GM23248 (cell line): ENCODE measurements at regions not wholly inside any gene's neighbourhood (a gene's known extent, or its start where the extent isn't known, plus 50 kb on each side); places are given as distances from the start of the nearest gene placed in this dataset.

Source experiments
- EZH2 ChIP-seq: fragments of 200-600 bp; sonication (generic); IDR thresholded peaks from 2 replicates; pipeline ENCODE4 v1.6.1; 2018; ENCODE audit warnings: antibody characterized with exemption, mild to moderate bottlenecking; ENCODE audit not compliant: insufficient read depth, poor library complexity, severe bottlenecking
- EZH2phosphoT487 ChIP-seq: fragments of 200-600 bp; sonication (generic); IDR thresholded peaks from 2 replicates; pipeline ENCODE4 v1.6.1; 2018; ENCODE audit warnings: antibody characterized with exemption, moderate library complexity, mild to moderate bottlenecking, low read depth; ENCODE audit not compliant: insufficient read depth

- no peak for TF ChIP-seq EZH2
- no peak for TF ChIP-seq EZH2phosphoT487
These were observed 234.3 kb downstream of the ZNF674 start for GRCh38 chrX:46310815-46311497.
